NCI-H1092 (cell line): ENCODE measurements at regions not wholly inside any gene's neighbourhood (a gene's known extent, or its start where the extent isn't known, plus 50 kb on each side); places are given as distances from the start of the nearest gene placed in this dataset.

Experiments
- DNase-seq: peaks from one replicate; lab custom pipeline; 2025; lab: John Stamatoyannopoulos, UW

DNA sequence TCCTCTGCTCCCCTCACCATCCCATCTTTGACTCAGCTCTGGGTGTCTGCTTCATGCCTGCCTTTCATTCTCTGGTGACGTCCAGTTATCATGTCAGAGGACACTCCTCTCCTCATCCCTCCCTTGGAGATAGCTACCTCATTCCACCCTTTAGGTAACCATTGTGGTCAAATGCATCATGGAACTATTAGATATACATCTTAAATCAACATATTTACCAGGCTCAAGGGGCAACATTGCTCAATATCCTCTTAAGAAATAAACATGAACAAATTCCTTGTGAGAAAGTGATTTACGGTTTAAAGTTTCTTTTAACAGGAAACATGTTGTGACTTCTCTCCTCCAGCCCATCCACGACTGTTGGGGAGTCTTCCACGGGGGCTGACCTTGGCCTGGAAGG, 511.6 kb upstream of the IGFBP3 start:
- no peak for DNase-seq

DNA sequence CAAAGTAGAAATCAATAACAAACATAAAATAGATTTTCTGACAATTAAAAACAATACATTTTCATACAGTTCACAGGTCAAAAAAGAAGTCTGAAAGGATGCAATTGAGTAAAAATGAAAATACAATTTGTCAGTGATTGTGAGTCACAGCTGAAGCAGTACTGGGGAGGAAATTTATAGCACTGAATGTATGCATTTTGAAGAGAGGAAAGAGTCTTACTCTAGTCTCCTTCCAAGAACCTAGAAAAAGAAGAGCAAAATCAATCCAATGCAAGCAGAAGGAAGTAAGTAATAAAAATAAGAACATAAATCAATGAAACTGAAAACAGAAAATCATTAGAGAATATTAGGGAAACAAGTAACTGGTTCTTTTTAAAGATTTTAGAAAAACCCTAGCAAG, 507.2 kb upstream of the IGFBP3 start:
- DNase-seq, result no peak

DNA sequence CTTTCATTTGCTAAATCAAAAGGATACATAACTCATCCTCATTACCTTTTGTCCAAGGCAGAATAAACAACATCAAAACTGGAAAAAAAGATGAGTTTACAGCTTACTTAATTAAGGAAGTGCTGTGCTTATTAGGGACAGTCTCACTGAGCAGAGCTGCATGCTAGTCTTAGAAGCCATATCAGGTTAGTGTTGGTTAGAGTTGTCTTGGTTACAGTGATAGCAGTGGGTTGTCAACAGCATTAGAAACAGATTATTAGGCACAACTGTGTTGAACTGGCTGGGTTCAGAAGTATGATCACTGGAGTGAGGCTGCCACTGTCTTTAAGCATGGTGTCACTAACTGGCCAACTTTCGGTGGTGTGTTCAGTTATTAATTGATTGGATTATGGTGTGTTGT, 503.9 kb upstream of the IGFBP3 start:
- DNase-seq, result no peak

DNA sequence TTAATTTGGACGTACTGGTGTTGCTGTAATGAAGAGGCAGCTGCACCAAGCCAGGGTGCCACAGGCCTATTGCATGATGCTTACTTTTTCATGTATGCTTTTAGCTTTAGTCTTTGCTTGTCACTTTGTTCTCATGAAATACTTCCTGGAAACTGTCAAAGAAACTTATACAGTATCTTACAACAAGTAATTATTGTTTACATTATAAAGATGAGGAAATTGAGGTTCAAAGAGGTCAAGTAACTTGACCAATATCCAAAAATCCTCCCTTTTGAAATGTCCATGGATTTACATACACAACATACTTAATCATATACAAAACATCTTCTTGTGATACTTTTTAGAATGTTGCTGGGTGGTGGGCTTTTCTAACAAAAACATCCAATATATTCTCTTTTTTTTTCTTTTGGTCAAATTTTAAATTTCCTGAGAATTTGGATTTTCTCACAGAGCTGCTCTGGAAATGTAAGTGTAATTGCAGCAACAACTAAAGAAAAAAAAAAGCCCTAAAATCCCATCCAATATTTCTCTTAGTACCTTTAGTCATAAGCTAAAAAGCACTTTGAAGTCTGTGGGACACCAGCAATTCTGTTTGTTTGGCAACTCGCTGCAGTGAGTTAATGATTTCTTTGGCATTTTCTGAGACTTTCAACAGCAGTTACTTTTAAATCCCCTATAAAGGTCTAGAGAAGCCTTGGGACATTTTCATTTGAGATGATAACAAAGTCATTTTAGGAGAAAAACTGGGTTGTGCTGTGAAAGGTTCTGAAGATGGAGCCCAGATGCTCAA, 500.6 kb upstream of the IGFBP3 start:
- DNase-seq, result no peak

DNA sequence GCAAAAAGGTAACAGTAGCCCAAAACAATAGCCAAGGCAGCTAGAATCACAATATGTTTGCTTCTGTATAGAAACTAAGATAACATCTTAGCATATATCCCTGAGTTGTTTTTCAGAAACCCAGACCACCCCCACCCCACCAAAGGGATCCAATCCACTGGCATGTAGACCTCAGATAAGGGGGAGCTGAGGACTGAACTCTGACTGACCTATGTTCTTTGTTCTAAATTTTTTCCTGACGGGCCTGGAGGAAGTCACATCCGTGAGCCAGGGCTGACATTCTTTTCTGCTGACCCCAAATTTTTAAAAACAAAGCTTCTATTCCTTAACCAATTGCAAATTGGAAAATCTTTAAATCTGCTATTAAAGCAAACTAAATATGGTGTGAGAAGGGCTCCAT, 493.9 kb upstream of the IGFBP3 start:
- no peak for DNase-seq

DNA sequence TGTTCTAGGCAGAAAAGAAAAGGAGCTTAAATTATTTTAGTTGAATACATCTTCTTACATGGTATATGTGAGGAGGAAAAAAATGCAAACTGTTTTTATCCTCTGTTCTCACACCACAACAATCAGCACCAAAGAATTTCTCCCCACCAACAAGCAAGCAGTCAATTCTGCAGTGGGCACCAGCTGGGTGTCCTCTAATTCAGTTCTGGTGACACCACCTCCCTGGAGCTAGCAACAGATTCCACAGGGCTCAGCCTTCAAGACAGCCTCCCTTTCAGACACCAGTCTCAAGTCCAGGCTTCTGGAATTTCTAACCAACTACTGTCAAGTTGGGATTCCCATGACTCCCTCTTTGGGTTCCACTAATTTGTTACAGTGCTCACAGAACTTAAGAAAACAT, 490.2 kb upstream of the IGFBP3 start:
- no peak for DNase-seq

DNA sequence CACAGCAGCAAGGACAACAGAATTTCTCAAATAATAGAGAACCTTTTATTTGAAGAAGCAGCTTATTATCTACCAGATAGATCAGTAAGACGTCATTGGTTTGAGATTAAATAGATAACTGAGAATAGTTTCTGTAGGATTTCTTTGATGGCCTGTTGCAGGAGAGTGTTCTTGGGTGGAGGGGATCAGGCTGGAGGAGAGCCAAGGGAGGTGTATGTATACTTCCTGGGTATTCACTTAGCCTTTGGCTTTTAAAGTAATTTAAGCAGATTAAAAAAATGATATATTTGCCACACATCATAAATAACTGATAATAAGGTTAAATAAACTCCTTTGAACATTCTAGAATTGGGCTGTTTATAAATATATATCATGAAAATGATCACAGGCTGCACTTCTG, 486.1 kb upstream of the IGFBP3 start:
- DNase-seq, result no peak

DNA sequence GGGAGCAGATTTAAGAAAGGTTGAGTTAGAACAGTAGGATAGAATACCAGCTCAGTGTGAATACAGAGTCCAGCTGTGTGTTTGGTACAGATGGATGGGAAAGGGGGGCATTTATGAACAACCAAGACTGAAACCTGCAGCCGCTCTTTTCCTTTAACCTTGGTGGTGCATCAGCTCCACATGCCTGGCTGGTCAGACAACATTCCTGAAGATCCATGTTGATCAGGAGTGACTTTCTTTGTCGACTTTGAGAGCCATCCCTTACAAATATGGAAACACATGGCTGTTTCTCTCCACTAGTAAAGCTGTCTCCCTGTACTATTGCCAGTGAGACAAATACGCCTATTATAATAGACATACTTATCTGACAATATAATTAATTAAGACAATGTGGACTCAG, 476.5 kb upstream of the IGFBP3 start:
- DNase-seq, result no peak

DNA sequence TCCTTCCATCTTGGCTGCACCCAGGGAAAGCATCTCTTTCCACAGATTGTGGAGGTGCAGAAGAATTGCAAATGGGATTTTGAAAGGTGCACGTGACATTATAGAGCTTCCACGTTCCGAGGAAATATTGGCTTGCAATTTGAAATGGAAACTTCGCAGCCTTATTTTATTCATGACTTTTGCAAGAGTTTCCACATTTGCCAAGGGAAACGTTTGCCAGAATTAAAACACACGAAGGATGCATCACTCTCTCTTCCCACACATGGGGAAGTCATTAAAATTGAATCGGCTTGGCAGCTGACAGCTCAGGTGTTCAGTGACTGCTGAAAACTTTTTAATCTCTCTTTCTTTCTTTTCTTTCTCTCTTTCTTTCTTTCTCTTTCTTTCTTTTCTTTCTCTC, 475.4 kb upstream of the IGFBP3 start:
- DNase-seq, result no peak

DNA sequence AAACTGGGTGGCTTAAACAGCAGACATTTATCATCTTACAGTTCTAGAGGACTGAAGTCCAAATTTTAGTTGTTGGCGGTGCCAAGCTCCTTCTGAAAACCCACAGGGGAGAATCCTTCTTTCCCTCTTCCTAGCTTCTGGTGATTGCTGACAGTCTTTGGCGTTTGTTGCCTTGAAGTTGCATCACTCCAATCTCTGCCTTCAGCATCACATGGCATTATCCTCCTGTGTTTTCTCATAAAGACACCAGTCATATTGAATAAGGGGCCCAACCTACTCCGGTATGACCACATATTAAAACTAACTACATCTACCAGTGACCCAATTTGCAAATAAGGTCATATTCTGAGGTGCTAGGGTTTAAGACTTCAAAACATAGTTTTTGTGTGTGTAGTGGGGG, 472.1 kb upstream of the IGFBP3 start:
- no peak for DNase-seq

DNA sequence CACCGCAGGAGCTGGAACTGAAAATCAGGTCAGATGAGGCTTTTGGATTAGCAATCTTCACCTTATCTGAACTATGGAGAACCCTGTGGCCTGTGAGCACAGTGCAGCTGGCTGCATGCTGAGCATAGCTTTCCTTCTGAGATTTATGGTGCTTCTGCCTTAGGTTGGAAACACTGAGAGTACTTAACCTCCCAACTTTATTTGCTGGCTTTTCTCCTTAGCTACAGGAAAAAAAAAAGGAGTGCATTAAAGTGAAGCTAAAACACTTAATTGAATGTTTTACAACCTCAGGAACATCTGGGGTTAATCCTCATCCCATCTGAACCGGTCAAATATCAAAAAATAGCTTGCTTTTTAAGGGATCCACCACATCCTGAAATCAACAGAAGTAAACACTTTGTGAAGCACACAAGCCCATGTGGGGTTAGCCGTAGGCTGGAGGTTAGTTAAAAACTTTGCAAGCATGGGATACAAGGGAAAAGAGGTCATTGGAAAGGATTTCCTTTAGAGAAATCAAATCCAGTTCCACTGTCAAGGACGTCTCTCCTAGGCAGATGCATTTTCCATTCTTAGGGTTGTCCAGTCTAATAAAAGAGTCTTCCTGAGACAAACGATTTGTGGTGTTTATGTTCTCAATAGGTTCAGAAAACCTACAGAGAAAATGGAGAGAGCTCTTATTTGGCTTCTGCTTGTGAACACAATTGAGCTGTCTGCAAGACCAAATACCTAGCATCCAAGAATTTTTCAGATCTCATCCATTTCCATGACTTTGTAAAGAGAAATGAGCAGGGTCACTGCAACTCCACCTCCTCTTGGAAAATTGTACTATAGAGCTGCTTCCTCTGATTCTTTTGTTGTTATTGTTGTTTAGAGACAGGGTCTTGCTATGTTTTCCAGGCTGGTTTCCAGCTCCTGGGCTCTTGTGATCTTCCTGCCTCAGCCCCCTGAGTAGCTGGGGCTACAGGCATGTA, 470.4 kb upstream of the IGFBP3 start:
- no peak for DNase-seq

DNA sequence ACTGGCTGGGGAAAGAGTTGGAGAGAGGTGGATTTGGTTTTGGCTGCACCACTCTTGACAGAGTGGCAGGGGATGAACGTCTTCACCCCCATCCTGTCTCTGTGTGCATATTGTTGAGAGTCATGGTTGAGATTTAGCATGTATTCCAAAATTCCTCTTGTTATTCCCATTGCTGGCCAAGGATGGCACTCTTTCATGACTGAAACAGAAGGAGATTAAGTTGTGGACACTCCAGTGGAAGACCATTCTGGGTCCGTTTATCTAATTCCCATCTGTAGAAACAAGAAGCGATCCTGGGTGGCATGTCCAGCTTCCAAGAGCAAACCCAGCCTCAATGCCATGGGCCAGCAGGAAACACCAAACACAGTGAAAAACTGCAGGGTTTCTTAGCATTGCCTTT, 469.0 kb upstream of the IGFBP3 start:
- no peak for DNase-seq

DNA sequence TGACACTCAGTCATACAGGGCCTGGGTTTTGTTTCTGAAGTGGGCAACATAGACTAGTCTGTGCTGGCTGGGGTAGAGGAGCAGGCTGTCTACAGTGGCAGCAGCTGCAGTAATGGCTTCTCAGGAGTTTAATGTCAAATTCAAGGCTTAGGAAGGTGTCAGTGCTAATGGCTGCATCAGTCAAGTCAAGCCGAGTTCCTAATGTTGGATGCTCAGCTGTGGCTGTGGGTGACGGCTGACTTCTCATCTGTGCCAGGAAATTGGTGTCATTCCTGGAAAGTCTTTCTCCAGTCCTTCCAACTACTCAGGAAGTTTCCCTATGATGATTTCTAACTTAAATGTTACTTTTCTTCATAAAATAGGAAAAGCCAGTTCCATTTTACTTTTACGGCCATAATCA, 468.1 kb upstream of the IGFBP3 start:
- no peak for DNase-seq

DNA sequence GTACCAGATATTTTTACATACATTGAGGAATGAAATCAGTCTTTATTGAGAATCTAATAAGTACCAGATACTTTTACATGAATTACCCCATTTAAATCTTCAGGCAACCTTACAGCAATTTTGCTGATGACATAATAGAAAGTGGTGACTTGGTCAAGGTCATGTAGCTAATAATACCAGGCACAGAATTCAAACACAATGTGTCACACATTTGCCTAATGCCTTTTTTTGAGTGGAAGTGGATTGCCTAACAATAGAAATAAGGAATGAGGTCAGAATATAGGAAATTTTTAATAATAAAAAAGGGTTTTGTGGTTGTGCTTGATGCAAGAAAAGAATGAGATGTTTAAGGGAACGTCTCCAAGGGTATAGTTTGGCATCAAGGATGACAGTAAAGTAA, 466.6 kb upstream of the IGFBP3 start:
- DNase-seq, result no peak

DNA sequence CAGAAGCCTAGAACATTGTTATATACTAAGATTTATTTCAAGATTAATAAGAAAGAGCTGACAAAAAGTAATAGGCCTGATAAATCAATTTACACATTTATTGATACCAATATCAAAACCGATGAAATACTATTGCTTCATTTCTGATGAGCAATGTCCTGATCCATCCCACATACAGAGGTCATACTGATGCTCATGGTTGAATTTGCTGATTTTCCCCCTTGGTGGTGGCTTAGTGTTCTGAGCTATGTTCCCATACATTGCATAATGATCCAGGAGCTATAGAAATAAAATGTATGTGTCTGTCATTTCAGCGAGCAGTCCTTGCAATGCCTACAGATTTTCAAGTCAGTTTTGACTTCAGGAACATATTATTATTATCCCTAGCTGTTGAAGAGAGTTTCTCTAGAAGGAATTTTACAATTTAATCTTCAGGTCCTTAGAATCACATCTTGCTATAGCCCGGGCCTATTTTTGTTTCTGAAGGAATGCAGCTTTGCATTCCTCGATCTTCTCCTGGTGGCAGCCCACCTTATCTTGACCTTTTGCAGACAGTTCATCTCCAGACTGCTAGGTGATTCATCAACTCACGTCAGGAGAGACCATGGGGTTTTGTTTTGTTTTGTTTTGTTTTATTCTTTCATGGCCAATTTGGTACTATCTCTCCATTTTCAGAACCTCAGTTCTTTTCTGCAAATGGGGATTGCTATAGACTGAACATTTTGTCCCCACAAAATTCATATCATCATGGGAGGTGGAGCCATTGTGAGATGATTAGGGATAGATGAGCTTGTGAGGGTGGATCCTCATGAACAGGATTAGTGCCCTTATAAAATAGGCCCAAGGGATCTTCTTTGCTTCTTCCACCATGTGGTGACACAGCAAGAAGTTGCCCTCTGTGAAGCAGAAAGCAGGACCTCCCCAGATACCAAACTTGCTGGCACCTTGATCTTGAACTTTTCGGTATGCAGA, 465.6 kb upstream of the IGFBP3 start:
- DNase-seq, result no peak

DNA sequence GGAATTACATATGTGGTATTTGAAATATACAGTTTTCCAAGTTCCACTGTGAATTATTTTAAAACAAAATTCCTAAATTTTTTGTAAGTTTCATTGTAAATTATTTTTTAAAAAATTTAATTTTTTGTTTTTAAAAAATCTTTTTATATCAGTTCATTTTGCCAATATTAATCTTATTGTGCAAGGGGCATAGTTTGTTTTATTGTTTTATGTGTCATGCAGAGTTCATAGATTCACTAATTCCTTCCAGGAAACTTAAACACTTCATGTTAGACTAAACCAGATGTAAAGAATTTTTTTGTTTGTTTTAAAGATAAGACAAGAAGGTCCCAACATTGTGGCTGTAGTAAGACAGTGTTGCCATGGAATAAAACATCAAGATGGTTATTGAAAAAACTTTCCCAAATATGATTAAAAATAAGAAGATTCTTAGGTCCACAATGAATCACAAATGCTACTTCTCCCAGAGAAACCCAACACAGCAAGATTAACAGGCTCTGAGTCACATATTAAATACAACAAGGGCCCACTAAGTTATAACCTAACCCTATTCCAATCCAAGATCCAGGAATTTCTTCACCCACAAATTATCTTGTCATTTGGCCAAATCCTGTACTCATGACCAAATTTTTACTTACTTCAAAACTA, 464.7 kb upstream of the IGFBP3 start:
- no peak for DNase-seq

DNA sequence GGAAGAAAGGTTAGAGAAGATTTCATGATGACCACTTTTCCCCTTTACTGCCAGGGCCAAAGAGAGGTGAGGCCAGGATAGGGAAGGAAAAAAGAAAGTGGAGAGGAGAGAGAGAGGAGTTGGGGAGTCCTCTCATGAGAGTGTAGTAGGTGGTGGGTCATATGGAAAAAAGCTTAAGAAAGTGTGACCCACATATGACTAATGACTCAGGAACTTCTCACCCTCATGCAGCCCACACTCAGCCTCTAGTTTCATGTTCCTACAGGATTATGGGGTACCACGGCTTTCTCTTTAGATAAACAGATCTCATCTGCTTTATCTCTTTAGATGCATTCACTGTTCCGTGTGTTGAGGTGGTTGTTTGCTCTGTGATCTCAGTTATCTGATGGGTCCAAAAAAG, 462.5 kb upstream of the IGFBP3 start:
- DNase-seq, result no peak

DNA sequence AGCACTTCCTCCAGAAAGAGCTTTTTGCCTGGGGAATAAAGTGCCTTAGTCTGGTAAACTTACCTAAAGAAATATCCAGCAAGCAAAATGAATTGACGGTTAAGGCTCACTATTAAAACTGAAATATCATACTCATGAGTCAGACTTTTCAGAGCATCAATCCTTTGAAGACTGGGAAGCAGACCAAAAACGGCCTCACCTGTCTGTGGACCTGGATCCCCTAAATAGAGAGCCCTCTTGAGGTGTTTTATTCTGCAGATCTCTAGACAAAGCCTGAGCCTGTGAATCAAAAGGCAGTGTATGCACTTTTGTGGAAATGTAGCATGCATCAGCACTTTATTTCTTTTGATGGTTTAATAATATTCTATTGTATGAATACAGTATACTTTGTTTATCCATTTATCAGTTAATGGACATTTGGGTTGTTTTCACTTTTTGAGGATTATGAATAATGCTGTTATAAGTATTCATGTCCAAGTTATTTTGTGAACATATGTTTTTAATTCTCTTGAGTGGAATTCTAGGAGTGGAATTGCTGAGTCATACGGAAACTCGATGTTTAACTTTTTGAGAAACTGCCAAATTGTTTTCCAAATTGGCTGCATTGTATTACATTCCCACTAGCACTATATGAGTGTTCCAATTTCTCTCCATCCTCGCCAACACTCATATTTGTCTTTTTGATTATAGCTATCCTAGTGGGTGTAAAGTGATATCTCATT, 449.0 kb upstream of the IGFBP3 start:
- DNase-seq, result no peak

DNA sequence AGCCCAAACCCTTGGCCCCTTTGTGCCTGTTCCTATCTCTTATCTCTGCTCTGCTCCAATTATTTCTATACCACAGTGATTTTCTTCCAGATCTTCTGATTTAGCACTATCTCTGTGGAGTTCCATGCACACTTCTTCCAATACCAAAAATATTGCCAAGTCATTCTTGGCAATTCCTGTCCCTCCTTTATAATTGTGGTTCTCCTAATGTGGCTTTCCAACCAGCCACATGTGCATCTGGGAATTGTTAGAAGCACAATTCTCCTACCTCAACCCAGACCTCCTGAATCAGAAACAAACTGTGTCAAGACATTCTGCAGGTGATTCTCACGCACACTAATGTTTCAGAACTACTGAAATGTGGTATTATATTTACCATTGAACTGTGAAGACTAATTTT, 447.8 kb upstream of the IGFBP3 start:
- DNase-seq, result no peak

DNA sequence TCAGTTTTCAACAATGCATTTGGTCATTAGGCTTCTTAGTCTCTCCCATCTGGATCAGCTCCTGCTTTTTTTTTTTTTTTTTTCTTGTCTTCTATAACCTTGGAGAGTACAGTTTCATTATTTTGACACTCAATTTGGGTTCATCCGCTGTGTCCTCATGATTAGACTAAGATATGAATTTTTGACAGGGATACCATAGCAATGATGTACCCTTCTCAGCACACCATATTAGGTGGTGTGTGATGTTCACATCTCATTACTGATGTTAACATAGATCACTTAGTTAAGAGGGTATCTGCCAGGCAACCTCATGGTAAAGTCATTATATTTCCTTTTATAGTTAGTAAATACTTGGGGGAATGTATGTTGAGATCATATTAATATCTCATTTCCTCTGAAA, 445.5 kb upstream of the IGFBP3 start:
- DNase-seq, result no peak

DNA sequence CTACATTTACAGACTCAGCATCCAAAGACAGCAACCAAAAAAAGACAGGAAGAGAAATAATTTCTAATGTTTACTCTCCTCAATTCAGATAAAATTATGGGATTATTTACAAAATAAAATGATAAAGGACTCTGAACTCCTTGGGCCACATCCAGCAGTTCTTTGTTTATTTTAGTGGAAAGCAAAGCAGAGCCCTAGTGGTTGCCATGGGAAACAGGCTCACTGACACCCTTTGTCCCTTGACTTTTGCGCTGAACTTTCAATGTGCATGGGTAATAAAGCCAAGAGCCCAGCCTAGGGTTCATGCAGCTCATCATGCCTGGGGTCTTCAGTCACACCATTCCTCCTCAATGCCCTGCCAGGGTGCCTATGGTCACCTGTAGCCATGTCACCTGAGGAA, 442.6 kb upstream of the IGFBP3 start:
- DNase-seq, result peak; percentile 15
